Stomach (tissue), 8 donors: ENCODE measurements at regions not wholly inside any gene's neighbourhood (a gene's known extent, or its start where the extent isn't known, plus 50 kb on each side); places are given as distances from the start of the nearest gene placed in this dataset.
A peak's percentile ranks its signal among the peaks of the same experiment; 100 is the strongest.
"Not testable (repeated sequence)": the region's sequence is repeated elsewhere in the genome, so short reads cannot be mapped to it uniquely, and the experiment has no call there.

Experiments used
- DNase-seq, 2 donors: peaks; one replicate each; pipeline versions ENCODE4 v3.0.0 to v3.0.0-alpha.2; 2013 to 2019
- H3K27ac ChIP-seq, 5 donors: fragments of 200-600 bp in 4 of 5; sonication (generic) in 4 of 5; one replicate each; pipeline ENCODE4 v1.5.1; 2013 to 2019; ENCODE audit warnings: mild to moderate bottlenecking in 1 of 5, moderate library complexity in 1 of 5
- H3K27me3 ChIP-seq, 3 donors: fragments of 200-600 bp; sonication (generic); one replicate each; pipeline ENCODE4 v1.5.1; 2017 to 2019; ENCODE audit warnings: mixed run types in 1 of 3
- H3K36me3 ChIP-seq, 4 donors: fragments of 200-600 bp; sonication (generic); 1 replicate in 3 of 4; 2 replicates in 1 of 4; pipeline ENCODE4 v1.5.1; 2016 to 2019
- H3K4me1 ChIP-seq, 4 donors: fragments of 200-600 bp; sonication (generic); one replicate each; pipeline ENCODE4 v1.5.1; 2016 to 2019
- H3K4me3 ChIP-seq, 4 donors: fragments of 200-600 bp; sonication (generic) in 3 of 4; one replicate each; pipeline ENCODE4 v1.5.1; 2016 to 2019; ENCODE audit warnings: mild to moderate bottlenecking in 1 of 4
- H3K9me3 ChIP-seq, 4 donors: fragments of 200-600 bp; sonication (generic); one replicate each; pipeline ENCODE4 v1.5.1; 2016 to 2019
- EP300 ChIP-seq: sonication (generic); formaldehyde crosslinking; IDR thresholded peaks from one replicate; pipeline ENCODE4 v1.6.1; 2017; ENCODE audit warnings: antibody characterized with exemption
- POLR2A ChIP-seq, 4 donors: fragments of 450-650 bp; IDR thresholded peaks; one replicate each; pipeline ENCODE4 v1.6.1; 2016; ENCODE audit warnings: antibody characterized with exemption in 4 of 4, control low read depth in 2 of 4, mild to moderate bottlenecking in 1 of 4, moderate library complexity in 1 of 4
- POLR2AphosphoS5 ChIP-seq, 3 donors: sonication (generic); formaldehyde crosslinking; IDR thresholded peaks; one replicate each; pipeline ENCODE4 v1.6.1; 2016; ENCODE audit warnings: antibody characterized with exemption in 3 of 3
- WGBS, 5 donors: extraction: QIAGEN DNeasy Blood & Tissue Kit in 3 of 5; methylation state at CpG; one replicate each; pipeline versions ENCODE4 v1.1.5 to v1.1.7; 2013 to 2018; 5-methylcytosine and 5-hydroxymethylcytosine counted together
- intact Hi-C: fragments of 100-400 bp; cut with DNase I; formaldehyde crosslinking; loops from one replicate; pipeline ENCODE4 v1.15.1; 2023; ENCODE audit warnings: low total_unique reads
- TF ChIP-seq, protein P1 (sequence below), 7 experiments: fragments of 450-650 bp in 4 of 7; fragments of 200-600 bp in 3 of 7; sonication (generic) in 3 of 7; IDR thresholded peaks; one replicate each; pipeline ENCODE4 v1.5.1; 2016 to 2019; ENCODE audit warnings: antibody characterized with exemption in 7 of 7, control low read depth in 2 of 7, mild to moderate bottlenecking in 1 of 7
- donor health status: healthy with polysubstance abuse.
- donor health status: Bipolar disorder and iron deficiency.
- donor health status: healthy.

DNA sequence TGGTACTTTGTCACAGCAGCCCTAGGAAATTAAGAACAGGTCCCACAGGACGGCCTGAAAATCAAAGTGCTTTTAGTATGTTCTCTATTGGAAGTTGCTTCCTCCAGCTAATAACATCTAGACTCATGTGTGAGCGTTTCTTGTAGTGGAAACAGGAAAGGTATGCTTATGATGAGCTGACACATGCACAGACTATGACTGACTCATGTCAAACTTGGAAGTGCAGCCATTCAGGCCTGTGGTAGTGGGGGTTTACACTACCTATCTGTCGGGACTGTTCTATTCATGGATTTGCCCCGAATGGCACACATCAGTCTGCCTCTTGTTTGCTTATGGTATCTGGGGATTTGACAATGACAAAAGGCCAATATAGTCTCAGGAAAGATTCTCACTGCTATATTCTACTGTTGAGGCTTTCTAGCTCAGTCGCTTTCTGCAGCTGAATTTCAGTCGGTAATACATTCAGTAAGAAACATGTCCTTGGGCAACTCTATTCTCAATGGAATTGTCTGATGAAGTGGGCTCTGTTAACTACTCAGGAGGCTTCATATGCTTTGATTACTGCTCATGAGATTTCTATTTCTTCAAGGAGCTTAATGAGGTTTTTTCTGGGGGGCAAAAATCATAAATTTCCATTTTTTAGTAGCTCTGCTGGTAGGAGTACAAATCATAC is 270.3 kb upstream of the DAAM1 start:
- DNase-seq, result no peak
- Histone ChIP-seq H3K27ac (no peak overlapping the region), H3K4me3 (no peak overlapping the region), H3K9me3 (no peaks in the 10 kb centered on the region), H3K4me1 (no peaks in the 10 kb centered on the region), H3K36me3 (no peaks in the 10 kb centered on the region), H3K27me3 (no peaks in the 10 kb centered on the region)
- 71 to 79% (median 78%) methylated on average over 6 of the region's 6 CpGs for whole genome bisulfite sequencing, 5 donors
- TF ChIP-seq POLR2A (IDR thresholded peaks at IDR 0.05), result no peak
- TF ChIP-seq, protein P1, sequence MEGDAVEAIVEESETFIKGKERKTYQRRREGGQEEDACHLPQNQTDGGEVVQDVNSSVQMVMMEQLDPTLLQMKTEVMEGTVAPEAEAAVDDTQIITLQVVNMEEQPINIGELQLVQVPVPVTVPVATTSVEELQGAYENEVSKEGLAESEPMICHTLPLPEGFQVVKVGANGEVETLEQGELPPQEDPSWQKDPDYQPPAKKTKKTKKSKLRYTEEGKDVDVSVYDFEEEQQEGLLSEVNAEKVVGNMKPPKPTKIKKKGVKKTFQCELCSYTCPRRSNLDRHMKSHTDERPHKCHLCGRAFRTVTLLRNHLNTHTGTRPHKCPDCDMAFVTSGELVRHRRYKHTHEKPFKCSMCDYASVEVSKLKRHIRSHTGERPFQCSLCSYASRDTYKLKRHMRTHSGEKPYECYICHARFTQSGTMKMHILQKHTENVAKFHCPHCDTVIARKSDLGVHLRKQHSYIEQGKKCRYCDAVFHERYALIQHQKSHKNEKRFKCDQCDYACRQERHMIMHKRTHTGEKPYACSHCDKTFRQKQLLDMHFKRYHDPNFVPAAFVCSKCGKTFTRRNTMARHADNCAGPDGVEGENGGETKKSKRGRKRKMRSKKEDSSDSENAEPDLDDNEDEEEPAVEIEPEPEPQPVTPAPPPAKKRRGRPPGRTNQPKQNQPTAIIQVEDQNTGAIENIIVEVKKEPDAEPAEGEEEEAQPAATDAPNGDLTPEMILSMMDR (IDR thresholded peaks at IDR 0.05), result no peak
- no peak for TF ChIP-seq EP300
- TF ChIP-seq POLR2AphosphoS5 (IDR thresholded peaks at IDR 0.05), result no peak
- intact Hi-C loops, result no loop called here

DNA sequence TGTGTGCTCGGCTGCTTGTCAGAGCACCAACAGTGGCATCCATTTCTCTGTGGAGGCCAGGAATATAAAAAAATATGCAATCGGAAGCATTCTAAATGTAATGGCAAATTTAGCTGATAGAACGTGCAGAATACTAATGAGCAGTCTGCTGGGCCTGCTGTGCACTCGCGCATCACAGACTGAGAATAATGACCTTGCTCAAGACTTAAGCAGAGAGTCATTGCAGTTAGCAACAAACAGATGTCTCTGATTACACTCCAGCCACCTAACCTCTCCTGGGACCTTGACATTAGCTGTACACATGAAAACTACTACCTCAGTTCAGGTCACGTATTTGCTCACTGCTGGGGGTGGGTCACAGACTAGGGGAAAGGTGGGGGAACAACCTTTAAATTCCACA is 269.2 kb upstream of the DAAM1 start:
- no peak for TF ChIP-seq EP300
- TF ChIP-seq, protein P1 (IDR thresholded peaks at IDR 0.05), result no peak
- no peak for TF ChIP-seq POLR2A (IDR thresholded peaks at IDR 0.05)
- TF ChIP-seq POLR2AphosphoS5 (IDR thresholded peaks at IDR 0.05), result no peak
- no peaks in the 10 kb centered on the region for H3K4me1 ChIP-seq
- no peak overlapping the region for H3K27ac ChIP-seq
- no peaks in the 10 kb centered on the region for H3K9me3 ChIP-seq
- no peaks in the 10 kb centered on the region for H3K36me3 ChIP-seq
- no peaks in the 10 kb centered on the region for H3K27me3 ChIP-seq
- peak in 1 of 2 donors; percentile 30 for DNase-seq
- no peak overlapping the region for H3K4me3 ChIP-seq
- 73 to 86% (median 81%) methylated on average over 6 of the region's 6 CpGs for WGBS, 5 donors
- intact Hi-C loops, result no loop called here

DNA sequence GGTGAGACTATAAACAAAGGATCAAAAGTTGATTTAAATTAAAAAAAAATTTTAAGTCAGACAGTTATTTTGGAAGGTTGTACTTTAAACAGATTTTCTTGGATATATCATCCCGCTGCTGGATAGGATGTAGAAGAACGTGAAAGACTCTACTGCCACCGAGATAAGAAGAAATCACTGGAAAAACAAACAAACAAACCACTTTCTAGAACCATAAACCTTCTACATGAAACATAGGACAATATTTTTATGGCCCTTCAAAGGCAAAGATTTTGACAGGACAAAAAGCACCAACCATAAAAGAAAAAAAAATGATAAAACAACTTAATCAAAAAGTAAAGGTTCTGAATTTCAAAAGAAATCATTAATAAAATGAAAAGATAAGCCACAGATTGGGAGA is 268.2 kb upstream of the DAAM1 start:
- TF ChIP-seq, protein P1 (IDR thresholded peaks at IDR 0.05), result no peak
- TF ChIP-seq EP300, result no peak
- no peak for TF ChIP-seq POLR2A (IDR thresholded peaks at IDR 0.05)
- TF ChIP-seq POLR2AphosphoS5 (IDR thresholded peaks at IDR 0.05), result no peak
- H3K36me3 ChIP-seq, result no peaks in the 10 kb centered on the region
- intact Hi-C loops, result no loop called here
- H3K27ac ChIP-seq, result no peak overlapping the region
- no peak overlapping the region for H3K4me3 ChIP-seq
- WGBS, 5 donors, result 58 to 64% (median 60%) methylated on average over 3 of the region's 3 CpGs
- no peaks in the 10 kb centered on the region for H3K9me3 ChIP-seq
- DNase-seq, result no peak
- no peaks in the 10 kb centered on the region for H3K4me1 ChIP-seq
- H3K27me3 ChIP-seq, result no peaks in the 10 kb centered on the region

DNA sequence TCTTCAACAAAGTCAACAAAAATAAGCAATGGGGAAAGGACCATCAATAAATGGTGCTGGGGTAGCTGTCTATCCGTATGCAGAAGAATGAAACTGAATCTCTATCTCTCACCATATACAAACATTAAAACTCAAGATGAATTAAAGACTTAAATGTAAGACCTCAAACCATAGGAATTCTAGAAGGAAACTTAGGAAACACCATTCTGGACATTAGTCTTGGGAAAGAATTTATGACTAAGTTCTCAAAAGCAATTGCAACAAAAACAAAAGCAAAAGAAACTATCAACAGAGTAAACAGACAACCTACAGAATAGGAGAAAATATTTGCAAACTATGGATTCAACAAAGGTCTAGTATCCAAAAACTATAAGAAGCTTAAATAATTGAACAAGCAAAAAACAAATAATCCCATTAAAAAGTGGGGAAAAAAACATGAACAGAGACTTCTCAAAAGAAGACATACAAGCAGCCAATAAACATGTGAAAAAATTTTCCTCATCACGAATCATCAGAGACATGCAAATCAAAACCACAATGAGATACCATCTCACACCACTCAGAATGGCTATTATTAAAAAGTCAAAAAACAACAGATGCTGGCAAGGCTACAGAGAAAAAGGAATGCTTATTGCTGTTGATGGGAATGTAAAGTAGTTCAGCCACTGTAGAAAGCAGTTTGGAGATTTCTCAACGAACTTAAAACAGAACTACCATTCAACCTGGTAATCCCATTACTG is 266.1 kb upstream of the DAAM1 start:
- H3K9me3 ChIP-seq, intact Hi-C loops, H3K27ac ChIP-seq, H3K4me1 ChIP-seq, H3K36me3 ChIP-seq, H3K27me3 ChIP-seq, H3K4me3 ChIP-seq, DNase-seq: not testable (repeated sequence)
- WGBS, 5 donors, result 79 to 87% (median 83%) methylated on average over 3 of the region's 3 CpGs
